ENCODE measurements at regions not wholly inside any gene's neighbourhood (a gene's known extent, or its start where the extent isn't known, plus 50 kb on each side); places are given as distances from the start of the nearest gene placed in this dataset.

- H3K9ac ChIP-seq (replicated peaks in 1 of 4; ENCODE audit: extremely low read depth in 1 of 4, low read depth in 3 of 4, low read length in 3 of 4): no peak overlapping the region
- no peaks in the 10 kb centered on the region for H3K79me2 ChIP-seq (ENCODE audit: control insufficient read depth in 1 of 2, insufficient read depth in 2 of 2, low read length in 2 of 2)
- no peak overlapping the region for H2BK12ac ChIP-seq (ENCODE audit: low read depth, low read length)
- no peak overlapping the region for H3K14ac ChIP-seq (ENCODE audit: insufficient read length)
- POLR2A ChIA-PET (ENCODE audit: partially characterized antibody): no interaction called here
- no peak overlapping the region for H2AK5ac ChIP-seq (ENCODE audit: low read depth, low read length)
- H2BK5ac ChIP-seq (ENCODE audit: low read depth, low read length): no peak overlapping the region
- H3K4me3 ChIP-seq (ENCODE audit: extremely low read depth in 1 of 4, insufficient read depth in 2 of 4, low read depth in 3 of 4, low read length in 4 of 4): no peak overlapping the region
- no peak overlapping the region for H3K27ac ChIP-seq (ENCODE audit: low read depth, low read length)
- no peak overlapping the region for H2AFZ ChIP-seq (ENCODE audit: low read length)
- no peak overlapping the region for H3K18ac ChIP-seq (ENCODE audit: extremely low read depth, low read length)
- no peak for TF ChIP-seq BCL11A (IDR thresholded peaks at IDR 0.05; ENCODE audit: low read depth in 2 of 2, low read length in 2 of 2)
- H2BK120ac ChIP-seq (replicated peaks; ENCODE audit: low read depth, low read length): no peak overlapping the region
- no peak overlapping the region for H3K4me2 ChIP-seq (ENCODE audit: insufficient read depth in 1 of 2, low read depth in 2 of 2, low read length in 2 of 2)
- H3K4me1 ChIP-seq (replicated peaks in 1 of 4; ENCODE audit: control insufficient read depth in 3 of 4, insufficient read depth in 4 of 4, low read length in 3 of 4): no peaks in the 10 kb centered on the region
- no peak overlapping the region for H3K4ac ChIP-seq (replicated peaks; ENCODE audit: insufficient read length, low read depth, low read length)
- peaks cover 64 to 91% of the 10 kb centered on the region in 2 experiments for H3K9me3 ChIP-seq (ENCODE audit: insufficient read depth in 2 of 2, low read depth in 1 of 2, low read length in 1 of 2)
- H4K8ac ChIP-seq (ENCODE audit: extremely low read depth, insufficient read depth, low read length): no peak overlapping the region; the same call in 1 of the 2 replicates
- H4K5ac ChIP-seq (ENCODE audit: insufficient read length, low read depth, low read length): no peak overlapping the region
- no peak overlapping the region for H2BK20ac ChIP-seq (ENCODE audit: low read length)
- no peak overlapping the region for H4K91ac ChIP-seq (replicated peaks; ENCODE audit: insufficient read length, low read length)
- no peak overlapping the region for H3K23ac ChIP-seq (ENCODE audit: insufficient read length)
- H3K23me2 ChIP-seq (ENCODE audit: low read depth, low read length): no peaks in the 10 kb centered on the region
- no peaks in the 10 kb centered on the region for H3K36me3 ChIP-seq (ENCODE audit: control insufficient read depth in 2 of 4, insufficient read depth in 4 of 4, low read length in 3 of 4)
- FAIRE-seq: no peak
- no peaks in the 10 kb centered on the region for H3K79me1 ChIP-seq (ENCODE audit: low read depth, low read length)
- CTCF ChIA-PET (ENCODE audit: partially characterized antibody): no interaction called here
- no peak overlapping the region for H2BK15ac ChIP-seq (ENCODE audit: low read length)
- DNase-seq (ENCODE audit: low read depth in 1 of 2, low spot score in 2 of 2): no peak
- 58% methylated on average over 9 of the region's 9 CpGs; no CpG with 5 or more reads in 1 of the 2 experiments for WGBS, 2 experiments (ENCODE audit: extremely low coverage in 1 of 2, insufficient coverage in 1 of 2, insufficient read length in 1 of 2, insufficient replicate concordance in 2 of 2, low coverage in 1 of 2, low lambda C conversion rate in 2 of 2, missing lambda C conversion rate in 1 of 2)
- no peak overlapping the region for H3K56ac ChIP-seq (replicated peaks; ENCODE audit: insufficient read length, low read depth, low read length)
- no peaks in the 10 kb centered on the region for H3K27me3 ChIP-seq (replicated peaks in 1 of 4; ENCODE audit: control insufficient read depth in 3 of 4, extremely low read depth in 1 of 4, insufficient read depth in 3 of 4, low read length in 3 of 4)
- H4K20me1 ChIP-seq (replicated peaks in 1 of 2; ENCODE audit: control insufficient read depth in 1 of 2, insufficient read depth in 2 of 2, low read length in 2 of 2): no peaks in the 10 kb centered on the region
These were observed 375.6 kb upstream of the NUPR2 start for GRCh38 chr7:56491636-56492425.

Measured in H1 (cell line).